ENCODE measurements at regions not wholly inside any gene's neighbourhood (a gene's known extent, or its start where the extent isn't known, plus 50 kb on each side); places are given as distances from the start of the nearest gene placed in this dataset.

GRCh38 chr14:85357120-85357519, 172.8 kb upstream of the FLRT2 start:
- TF ChIP-seq ZNF692 (tag by site-specific recombination; IDR thresholded peaks at IDR 0.05), result no peak
- TF ChIP-seq ZNF433 (tag by site-specific recombination; IDR thresholded peaks at IDR 0.05; ENCODE audit: low read depth), result no peak
- TF ChIP-seq ZNF514 (tag by site-specific recombination; IDR thresholded peaks at IDR 0.05), result no peak
- TF ChIP-seq CTCF (tag by site-specific recombination; IDR thresholded peaks at IDR 0.05), result no peak
- TF ChIP-seq ZNF280D (tag by site-specific recombination; IDR thresholded peaks at IDR 0.05), result no peak
- no peak for TF ChIP-seq MZF1 (tag by site-specific recombination; IDR thresholded peaks at IDR 0.05; ENCODE audit: borderline replicate concordance)
- no peak for TF ChIP-seq ZNF561 (tag by site-specific recombination; IDR thresholded peaks at IDR 0.05; ENCODE audit: borderline replicate concordance)
- no peak for TF ChIP-seq SP2 (tag by site-specific recombination; IDR thresholded peaks at IDR 0.05)
- no peak for TF ChIP-seq ZBTB1 (tag by site-specific recombination; IDR thresholded peaks at IDR 0.05)
- no peak for TF ChIP-seq ZNF548 (tag by site-specific recombination; IDR thresholded peaks at IDR 0.05)
- no peak for TF ChIP-seq ATF2 (tag by site-specific recombination; IDR thresholded peaks at IDR 0.05; ENCODE audit: low read depth)
- no peak for TF ChIP-seq ZNF639 (tag by site-specific recombination; IDR thresholded peaks at IDR 0.05)
- TF ChIP-seq ZNF777 (tag by site-specific recombination; IDR thresholded peaks at IDR 0.05; ENCODE audit: borderline replicate concordance), result no peak
